ENCODE measurements at regions not wholly inside any gene's neighbourhood (a gene's known extent, or its start where the extent isn't known, plus 50 kb on each side); places are given as distances from the start of the nearest gene placed in this dataset.

GRCh38 chr2:239669899-239670460 lies 269.2 kb upstream of the HDAC4 start:
- no peak for TF ChIP-seq CTCF (IDR thresholded peaks at IDR 0.05)

GRCh38 chr2:239669181-239669898 lies 268.5 kb upstream of the HDAC4 start:
- no peak for TF ChIP-seq CTCF (IDR thresholded peaks at IDR 0.05)
- H3K27ac ChIP-seq: no peak overlapping the region
- H3K27me3 ChIP-seq: peaks cover 4% of the 10 kb centered on the region
- H3K36me3 ChIP-seq: no peaks in the 10 kb centered on the region
- no peak overlapping the region for H3K4me3 ChIP-seq (ENCODE audit: low read depth in 1 of 2, low read length in 1 of 2)
- no peaks in the 10 kb centered on the region for H3K4me1 ChIP-seq (ENCODE audit: control insufficient read depth in 1 of 2, insufficient read depth in 1 of 2, low read depth in 1 of 2, low read length in 1 of 2)
- H3K9me3 ChIP-seq: no peaks in the 10 kb centered on the region

More at GRCh38 chr2:239669899-239670460, 269.2 kb upstream of the HDAC4 start:
- no peaks in the 10 kb centered on the region for H3K36me3 ChIP-seq
- H3K9me3 ChIP-seq: no peaks in the 10 kb centered on the region
- H3K27me3 ChIP-seq: peaks cover 4% of the 10 kb centered on the region
- no peak overlapping the region for H3K27ac ChIP-seq
- no peak overlapping the region for H3K4me3 ChIP-seq (ENCODE audit: low read depth in 1 of 2, low read length in 1 of 2)
- no peaks in the 10 kb centered on the region for H3K4me1 ChIP-seq (ENCODE audit: control insufficient read depth in 1 of 2, insufficient read depth in 1 of 2, low read depth in 1 of 2, low read length in 1 of 2)

GRCh38 chr2:239668651-239669050 lies 267.8 kb upstream of the HDAC4 start:
- H3K4me3 ChIP-seq (ENCODE audit: low read depth in 1 of 2, low read length in 1 of 2): no peak overlapping the region
- no peaks in the 10 kb centered on the region for H3K9me3 ChIP-seq
- peaks cover 4% of the 10 kb centered on the region for H3K27me3 ChIP-seq
- H3K27ac ChIP-seq: no peak overlapping the region
- no peak for TF ChIP-seq CTCF (IDR thresholded peaks at IDR 0.05)
- no peaks in the 10 kb centered on the region for H3K4me1 ChIP-seq (ENCODE audit: control insufficient read depth in 1 of 2, insufficient read depth in 1 of 2, low read depth in 1 of 2, low read length in 1 of 2)
- no peaks in the 10 kb centered on the region for H3K36me3 ChIP-seq

GRCh38 chr2:239668042-239668441 lies 267.2 kb upstream of the HDAC4 start:
- Histone ChIP-seq H3K9me3 (no peaks in the 10 kb centered on the region), H3K27ac (no peak overlapping the region), H3K4me3 (ENCODE audit: low read depth in 1 of 2, low read length in 1 of 2) (no peak overlapping the region), H3K27me3 (peaks cover 8% of the 10 kb centered on the region), H3K36me3 (no peaks in the 10 kb centered on the region), H3K4me1 (ENCODE audit: control insufficient read depth in 1 of 2, insufficient read depth in 1 of 2, low read depth in 1 of 2, low read length in 1 of 2) (no peaks in the 10 kb centered on the region)
- no peak for TF ChIP-seq CTCF (IDR thresholded peaks at IDR 0.05)

- no peak overlapping the region for H3K4me3 ChIP-seq (ENCODE audit: low read depth in 1 of 2, low read length in 1 of 2)
- no peaks in the 10 kb centered on the region for H3K36me3 ChIP-seq
- no peak overlapping the region for H3K27ac ChIP-seq
- H3K4me1 ChIP-seq (ENCODE audit: control insufficient read depth in 1 of 2, insufficient read depth in 1 of 2, low read depth in 1 of 2, low read length in 1 of 2): no peaks in the 10 kb centered on the region
- peaks cover 13% of the 10 kb centered on the region for H3K27me3 ChIP-seq
- H3K9me3 ChIP-seq: no peaks in the 10 kb centered on the region
- TF ChIP-seq CTCF (IDR thresholded peaks at IDR 0.05): no peak
These were observed 266.7 kb upstream of the HDAC4 start for GRCh38 chr2:239667431-239667985.
